ENCODE measurements at regions not wholly inside any gene's neighbourhood (a gene's known extent, or its start where the extent isn't known, plus 50 kb on each side); places are given as distances from the start of the nearest gene placed in this dataset.

GRCh38 chr10:44183667-44184632, 200.9 kb downstream of the CXCL12 start:
- no peak overlapping the region for H2AFZ ChIP-seq (ENCODE audit: low read depth)

GRCh38 chr10:44182909-44183308, 202.0 kb downstream of the CXCL12 start:
- no peaks in the 10 kb centered on the region for H3K9me3 ChIP-seq
- TF ChIP-seq MXI1 (IDR thresholded peaks at IDR 0.05; ENCODE audit: low read depth, low read length) (no peak), FOXJ3 (CRISPR knock-in tag; IDR thresholded peaks at IDR 0.05) (no peak), FOSL2 (IDR thresholded peaks at IDR 0.05; ENCODE audit: borderline replicate concordance, low read depth) (no peak), MAX (IDR thresholded peaks at IDR 0.05; ENCODE audit: low read depth) (no peak), TAF1 (IDR thresholded peaks at IDR 0.05; ENCODE audit: borderline replicate concordance, low read depth, low read length) (no peak), SMC3 (IDR thresholded peaks at IDR 0.05; ENCODE audit: low read depth, low read length) (no peak), PBX3 (IDR thresholded peaks at IDR 0.05) (no peak), EP300 (IDR thresholded peaks at IDR 0.05; ENCODE audit: borderline replicate concordance in 1 of 2, low read depth in 1 of 2, low read length in 1 of 2) (no peak), ELF1 (IDR thresholded peaks at IDR 0.05) (no peak), CHD2 (IDR thresholded peaks at IDR 0.05; ENCODE audit: low read length, partially characterized antibody) (no peak)
- H3K4me1 ChIP-seq (ENCODE audit: control insufficient read depth in 1 of 2, insufficient read depth in 2 of 2, low read depth in 1 of 2, low read length in 1 of 2) = peaks cover 0 to 3% of the 10 kb centered on the region in 2 experiments; a peak in 1 of 4 replicates
- H3K4me3 ChIP-seq (ENCODE audit: low read depth in 2 of 2, low read length in 1 of 2) = no peak overlapping the region
- WGBS (ENCODE audit: low lambda C conversion rate) = 25% methylated on average over 2 of the region's 2 CpGs
- no peaks in the 10 kb centered on the region for H3K9me2 ChIP-seq
- no peaks in the 10 kb centered on the region for H3F3A ChIP-seq (replicated peaks; ENCODE audit: insufficient read depth)
- H2AFZ ChIP-seq (ENCODE audit: low read depth) = no peak overlapping the region
- DNase-seq = no peak
- no peak overlapping the region for H3K27ac ChIP-seq (ENCODE audit: low read depth in 2 of 2, low read length in 1 of 2)
- no peaks in the 10 kb centered on the region for H4K20me1 ChIP-seq (ENCODE audit: insufficient read depth)
- CTCF ChIA-PET = no interaction called here
- H3K27me3 ChIP-seq (ENCODE audit: insufficient read depth) = no peaks in the 10 kb centered on the region
- POLR2A ChIA-PET = no interaction called here
- H3K9ac ChIP-seq = no peak overlapping the region
- no peak overlapping the region for H3K4me2 ChIP-seq
- no peaks in the 10 kb centered on the region for H3K36me3 ChIP-seq (replicated peaks in 1 of 2; ENCODE audit: control insufficient read depth in 1 of 2, insufficient read depth in 2 of 2, low read length in 1 of 2)
- H3K79me2 ChIP-seq (ENCODE audit: insufficient read depth) = no peaks in the 10 kb centered on the region

More at GRCh38 chr10:44183667-44184632, 200.9 kb downstream of the CXCL12 start:
- Histone ChIP-seq H3K27ac (ENCODE audit: low read depth in 2 of 2, low read length in 1 of 2) (no peak overlapping the region), H3K9ac (no peak overlapping the region), H3F3A (replicated peaks; ENCODE audit: insufficient read depth) (no peaks in the 10 kb centered on the region), H4K20me1 (ENCODE audit: insufficient read depth) (no peaks in the 10 kb centered on the region), H3K4me1 (ENCODE audit: control insufficient read depth in 1 of 2, insufficient read depth in 2 of 2, low read depth in 1 of 2, low read length in 1 of 2) (peaks cover 0 to 3% of the 10 kb centered on the region in 2 experiments; a peak in 1 of 4 replicates), H3K9me3 (no peaks in the 10 kb centered on the region), H3K36me3 (replicated peaks in 1 of 2; ENCODE audit: control insufficient read depth in 1 of 2, insufficient read depth in 2 of 2, low read length in 1 of 2) (no peaks in the 10 kb centered on the region), H3K4me2 (no peak overlapping the region), H3K27me3 (ENCODE audit: insufficient read depth) (no peaks in the 10 kb centered on the region), H3K79me2 (ENCODE audit: insufficient read depth) (no peaks in the 10 kb centered on the region), H3K4me3 (ENCODE audit: low read depth in 2 of 2, low read length in 1 of 2) (no peak overlapping the region), H3K9me2 (no peaks in the 10 kb centered on the region)
- no peak for DNase-seq
- 48% methylated on average over 8 of the region's 8 CpGs for WGBS (ENCODE audit: low lambda C conversion rate)
- ChIA-PET POLR2A (no interaction called here), CTCF (no interaction called here)
- TF ChIP-seq SIN3A (IDR thresholded peaks at IDR 0.05; ENCODE audit: borderline replicate concordance, low read depth, low read length) (no peak), YY1 (IDR thresholded peaks at IDR 0.05; ENCODE audit: low read depth) (no peak), JUND (IDR thresholded peaks at IDR 0.05) (no peak), NFIC (IDR thresholded peaks at IDR 0.05; ENCODE audit: borderline replicate concordance) (no peak), RFX5 (IDR thresholded peaks at IDR 0.05; ENCODE audit: low read length) (no peak), ELF1 (IDR thresholded peaks at IDR 0.05) (no peak), TEAD4 (IDR thresholded peaks at IDR 0.05; ENCODE audit: borderline replicate concordance, insufficient read depth) (no peak), NRF1 (IDR thresholded peaks at IDR 0.05; ENCODE audit: low read depth, low read length) (no peak), FOSL2 (IDR thresholded peaks at IDR 0.05; ENCODE audit: borderline replicate concordance, low read depth) (no peak), TAF1 (IDR thresholded peaks at IDR 0.05; ENCODE audit: borderline replicate concordance, low read depth, low read length) (no peak), RCOR1 (IDR thresholded peaks at IDR 0.05; ENCODE audit: low read length) (no peak), TCF12 (IDR thresholded peaks at IDR 0.05) (no peak), IRF3 (IDR thresholded peaks at IDR 0.05; ENCODE audit: low read depth, low read length) (no peak), MXI1 (IDR thresholded peaks at IDR 0.05; ENCODE audit: low read depth, low read length) (no peak)
